ENCODE measurements at regions not wholly inside any gene's neighbourhood (a gene's known extent, or its start where the extent isn't known, plus 50 kb on each side); places are given as distances from the start of the nearest gene placed in this dataset.
"Not testable (repeated sequence)": the region's sequence is repeated elsewhere in the genome, so short reads cannot be mapped to it uniquely, and the experiment has no call there.

- peak; percentile 3 to 8 for DNase-seq
These were observed 161.1 kb downstream of the SUDS3 start for GRCh38 chr12:118537481-118537917.

GRCh38 chr12:118541071-118541470 is 164.7 kb downstream of the SUDS3 start:
- DNase-seq: no peak

- DNase-seq: no peak
These were observed 165.6 kb downstream of the SUDS3 start for GRCh38 chr12:118541934-118542333.

- no peak for DNase-seq
These were observed 167.3 kb downstream of the SUDS3 start for GRCh38 chr12:118543651-118544050.

- no peak for DNase-seq
These were observed 168.2 kb downstream of the SUDS3 start for GRCh38 chr12:118544569-118544968.

GRCh38 chr12:118547606-118548005 is 171.3 kb downstream of the SUDS3 start:
- DNase-seq: not testable (repeated sequence)

- no peak for DNase-seq
These were observed 172.6 kb downstream of the SUDS3 start for GRCh38 chr12:118548887-118549509.

- DNase-seq: no peak
These were observed 173.2 kb downstream of the SUDS3 start for GRCh38 chr12:118549510-118549980.

- DNase-seq: no peak
These were observed 177.6 kb downstream of the SUDS3 start for GRCh38 chr12:118553856-118554504.

- no peak for DNase-seq
These were observed 182.6 kb downstream of the SUDS3 start for GRCh38 chr12:118558941-118559340.

- no peak for DNase-seq
These were observed 184.4 kb downstream of the SUDS3 start for GRCh38 chr12:118560733-118561132.

GRCh38 chr12:118571730-118572129 is 195.4 kb downstream of the SUDS3 start:
- no peak for DNase-seq

GRCh38 chr12:118574288-118574687 is 197.9 kb downstream of the SUDS3 start:
- no peak for DNase-seq

- DNase-seq: no peak
These were observed 199.4 kb downstream of the SUDS3 start for GRCh38 chr12:118575730-118576129.

- peak in 1 of 2 donors; percentile 35 for DNase-seq
These were observed 205.0 kb downstream of the SUDS3 start for GRCh38 chr12:118581371-118581770.

GRCh38 chr12:118582863-118583262 is 206.5 kb downstream of the SUDS3 start:
- no peak for DNase-seq

GRCh38 chr12:118586433-118586832 is 210.1 kb downstream of the SUDS3 start:
- no peak for DNase-seq

- DNase-seq: no peak
These were observed 212.8 kb downstream of the SUDS3 start for GRCh38 chr12:118589162-118589561.

GRCh38 chr12:118590406-118591150 is 214.2 kb downstream of the SUDS3 start:
- peak in 1 of 2 donors; percentile 11 for DNase-seq

- no peak for DNase-seq
These were observed 227.4 kb downstream of the SUDS3 start for GRCh38 chr12:118603610-118604361.

- DNase-seq: no peak
These were observed 230.3 kb downstream of the SUDS3 start for GRCh38 chr12:118606690-118607089.

- DNase-seq: no peak
These were observed 231.5 kb downstream of the SUDS3 start for GRCh38 chr12:118607831-118608230.

- no peak for DNase-seq
These were observed 232.5 kb downstream of the SUDS3 start for GRCh38 chr12:118608770-118609344.

Measured in hippocampal formation (tissue), 2 donors.